ENCODE measurements at regions not wholly inside any gene's neighbourhood (a gene's known extent, or its start where the extent isn't known, plus 50 kb on each side); places are given as distances from the start of the nearest gene placed in this dataset.

DNA sequence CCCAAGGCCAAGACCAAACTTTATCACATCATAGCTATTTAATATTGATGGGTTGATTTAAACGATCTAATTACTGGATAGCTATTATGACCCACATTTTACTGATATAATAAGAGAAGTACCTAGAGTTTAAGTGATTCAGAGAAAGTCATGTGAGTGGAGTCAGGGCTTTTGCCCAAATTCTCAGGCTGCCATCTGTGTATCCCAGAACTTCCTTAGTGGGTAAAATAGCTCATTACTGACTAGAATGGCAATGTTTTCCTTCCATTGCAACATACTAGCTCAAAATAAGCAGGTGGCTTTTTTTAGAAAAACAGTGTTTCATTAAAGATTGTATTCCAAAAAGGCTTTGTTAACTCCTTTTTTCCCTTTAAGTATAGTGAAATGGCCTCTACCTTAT is 113.9 kb upstream of the MAF start:
- TF ChIP-seq, protein P1, sequence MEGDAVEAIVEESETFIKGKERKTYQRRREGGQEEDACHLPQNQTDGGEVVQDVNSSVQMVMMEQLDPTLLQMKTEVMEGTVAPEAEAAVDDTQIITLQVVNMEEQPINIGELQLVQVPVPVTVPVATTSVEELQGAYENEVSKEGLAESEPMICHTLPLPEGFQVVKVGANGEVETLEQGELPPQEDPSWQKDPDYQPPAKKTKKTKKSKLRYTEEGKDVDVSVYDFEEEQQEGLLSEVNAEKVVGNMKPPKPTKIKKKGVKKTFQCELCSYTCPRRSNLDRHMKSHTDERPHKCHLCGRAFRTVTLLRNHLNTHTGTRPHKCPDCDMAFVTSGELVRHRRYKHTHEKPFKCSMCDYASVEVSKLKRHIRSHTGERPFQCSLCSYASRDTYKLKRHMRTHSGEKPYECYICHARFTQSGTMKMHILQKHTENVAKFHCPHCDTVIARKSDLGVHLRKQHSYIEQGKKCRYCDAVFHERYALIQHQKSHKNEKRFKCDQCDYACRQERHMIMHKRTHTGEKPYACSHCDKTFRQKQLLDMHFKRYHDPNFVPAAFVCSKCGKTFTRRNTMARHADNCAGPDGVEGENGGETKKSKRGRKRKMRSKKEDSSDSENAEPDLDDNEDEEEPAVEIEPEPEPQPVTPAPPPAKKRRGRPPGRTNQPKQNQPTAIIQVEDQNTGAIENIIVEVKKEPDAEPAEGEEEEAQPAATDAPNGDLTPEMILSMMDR (IDR thresholded peaks at IDR 0.05; ENCODE audit: low read depth, low read length): no peak
- no peak for DNase-seq (ENCODE audit: low read depth, low spot score)
- in situ Hi-C loops (cut with HindIII; ENCODE audit: low sequenced_read_pairs): no loop called here
- H3K4me3 ChIP-seq (ENCODE audit: low read depth, low read length): no peak overlapping the region

DNA sequence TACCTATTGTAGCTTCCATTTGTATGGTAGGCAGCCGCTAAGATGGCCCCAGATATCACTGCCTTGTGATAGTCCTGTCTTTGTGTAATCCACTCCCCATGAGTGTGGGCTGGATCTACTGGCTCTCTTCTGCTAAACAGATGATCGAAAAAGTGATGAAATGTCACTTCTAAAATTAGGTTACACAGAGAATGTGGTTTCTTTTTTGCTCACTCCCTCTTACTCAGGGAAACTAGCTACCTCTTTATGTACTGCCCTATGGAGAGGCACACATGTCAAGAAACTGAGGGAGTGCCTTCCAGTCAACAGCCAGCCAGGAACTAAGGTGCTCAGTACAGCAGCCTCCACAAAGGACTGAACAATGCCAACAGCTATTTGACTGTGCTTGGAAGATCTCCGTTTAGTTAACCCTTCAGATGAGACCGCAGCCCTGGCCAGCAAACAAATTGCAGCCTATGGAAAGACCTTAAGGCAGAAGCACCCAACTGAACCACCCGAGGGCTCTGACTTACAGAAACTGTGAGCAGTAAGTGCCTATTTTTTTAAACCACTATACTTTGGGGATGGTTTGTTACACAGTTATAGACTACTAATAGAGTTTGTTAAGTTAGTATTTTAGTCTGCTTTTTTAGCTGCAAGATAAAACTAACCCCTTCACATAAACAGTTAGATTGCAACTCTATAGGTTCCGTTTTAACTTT is 113.2 kb upstream of the MAF start:
- in situ Hi-C loops (cut with HindIII; ENCODE audit: low sequenced_read_pairs): no loop called here
- DNase-seq (ENCODE audit: low read depth, low spot score): no peak
- no peak overlapping the region for H3K4me3 ChIP-seq (ENCODE audit: low read depth, low read length)
- TF ChIP-seq, protein P1 (IDR thresholded peaks at IDR 0.05; ENCODE audit: low read depth, low read length): no peak

DNA sequence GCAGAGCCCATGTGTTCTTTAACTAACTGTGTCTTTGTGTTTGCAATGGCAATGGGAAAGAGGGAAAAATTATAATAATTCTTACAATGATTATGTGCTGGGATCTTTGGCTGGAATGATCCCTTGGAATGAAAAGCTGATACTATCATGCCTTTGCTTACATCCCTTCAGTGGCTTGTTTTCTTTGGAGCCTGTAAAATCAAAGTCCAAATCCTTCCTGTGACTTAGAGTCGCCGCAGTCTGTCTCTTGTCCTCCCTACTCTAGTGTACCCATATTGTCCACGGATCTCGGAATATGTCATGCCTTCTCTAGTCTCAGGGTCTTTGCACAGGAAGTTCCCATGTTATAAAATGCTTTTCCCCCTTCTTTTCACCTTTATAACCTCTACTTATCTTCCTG is 111.7 kb upstream of the MAF start:
- H3K4me3 ChIP-seq (ENCODE audit: low read depth, low read length): no peak overlapping the region
- TF ChIP-seq, protein P1 (IDR thresholded peaks at IDR 0.05; ENCODE audit: low read depth, low read length): no peak
- in situ Hi-C loops (cut with HindIII; ENCODE audit: low sequenced_read_pairs): no loop called here
- DNase-seq (ENCODE audit: low read depth, low spot score): no peak

DNA sequence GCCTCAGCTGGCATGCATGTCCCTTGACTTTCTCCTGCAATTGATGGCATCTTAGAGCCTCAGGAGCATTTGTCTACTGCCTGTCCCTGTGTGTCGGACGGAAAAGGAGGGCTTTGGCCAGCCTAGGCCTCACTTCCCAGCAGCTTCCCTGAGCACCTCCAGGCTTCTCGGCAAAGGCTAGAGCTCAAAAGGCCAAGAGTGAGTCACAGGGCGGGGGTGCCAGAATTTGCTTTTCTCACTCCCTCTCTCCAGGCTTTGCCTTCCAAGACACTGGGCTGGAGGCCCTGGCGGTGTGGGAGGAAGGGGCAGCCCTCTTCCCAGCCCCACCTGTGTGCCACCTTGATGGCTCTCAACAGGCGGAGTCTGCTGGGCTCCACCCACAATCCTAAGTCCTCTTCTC is 107.3 kb upstream of the MAF start:
- no peak for DNase-seq (ENCODE audit: low read depth, low spot score)

DNA sequence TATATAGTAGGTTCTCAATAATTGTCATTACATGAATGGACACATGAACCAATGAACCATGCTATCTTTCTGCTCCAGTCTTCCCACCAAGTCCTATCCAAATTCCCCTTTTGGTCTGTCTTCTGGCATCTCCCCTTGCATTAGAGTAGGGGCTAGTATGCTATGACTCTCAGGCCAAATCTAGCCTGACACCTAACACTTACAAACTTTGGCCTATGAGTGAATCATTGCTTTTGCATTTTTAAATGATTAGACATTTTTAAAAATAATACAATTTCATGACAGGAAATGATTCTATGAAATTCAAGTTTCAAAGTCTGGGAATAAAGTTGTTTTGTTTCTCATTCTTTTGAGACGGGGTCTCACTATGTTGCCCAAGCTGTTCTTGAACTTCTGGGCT is 102.5 kb upstream of the MAF start:
- in situ Hi-C loops (cut with HindIII; ENCODE audit: low sequenced_read_pairs): no loop called here
- TF ChIP-seq, protein P1 (IDR thresholded peaks at IDR 0.05; ENCODE audit: low read depth, low read length): no peak
- peak; percentile 5 for DNase-seq (ENCODE audit: low read depth, low spot score)
- no peak overlapping the region for H3K4me3 ChIP-seq (ENCODE audit: low read depth, low read length)

More for the DNA sequence above, 107.3 kb upstream of the MAF start:
- no peak overlapping the region for H3K4me3 ChIP-seq (ENCODE audit: low read depth, low read length)
- TF ChIP-seq, protein P1 (IDR thresholded peaks at IDR 0.05; ENCODE audit: low read depth, low read length): no peak
- in situ Hi-C loops (cut with HindIII; ENCODE audit: low sequenced_read_pairs): no loop called here

DNA sequence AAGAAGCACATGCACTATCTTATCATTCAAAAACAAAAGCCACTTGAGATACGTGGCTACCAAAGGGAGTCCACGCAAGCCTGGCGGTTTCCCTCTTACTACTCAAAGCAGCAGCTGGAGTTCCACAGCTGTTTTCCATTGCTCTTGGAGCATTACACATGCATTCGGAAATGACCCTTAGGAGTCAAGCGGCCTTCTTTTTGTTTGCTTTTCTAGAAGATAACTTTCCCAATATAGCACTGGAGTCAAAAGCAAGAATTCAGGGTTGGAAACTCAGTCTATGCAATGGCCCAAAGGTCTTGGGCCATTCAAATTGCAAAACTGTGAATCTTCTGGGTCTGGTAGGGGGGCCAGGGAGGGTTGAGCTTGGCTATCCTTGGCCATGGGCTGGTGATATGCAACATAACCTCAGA is 97.8 kb upstream of the MAF start:
- in situ Hi-C loops (cut with HindIII; ENCODE audit: low sequenced_read_pairs): no loop called here
- no peak overlapping the region for H3K4me3 ChIP-seq (ENCODE audit: low read depth, low read length)
- TF ChIP-seq, protein P1 (IDR thresholded peaks at IDR 0.05; ENCODE audit: low read depth, low read length): no peak
- DNase-seq (ENCODE audit: low read depth, low spot score): peak; percentile 78
